Epithelial cell of proximal tubule (primary cell): ENCODE measurements at regions not wholly inside any gene's neighbourhood (a gene's known extent, or its start where the extent isn't known, plus 50 kb on each side); places are given as distances from the start of the nearest gene placed in this dataset.

Experiments
- DNase-seq: peaks from one replicate; pipeline ENCODE4 v3.0.0-alpha.2; 2011; ENCODE audit warnings: low read depth
- H3K4me3 ChIP-seq: 2 replicates; pipeline ENCODE4 v1.5.1; 2011; ENCODE audit warnings: low read depth, mild to moderate bottlenecking, low read length
- TF ChIP-seq, protein P1 (sequence below): conservative IDR thresholded peaks from 2 replicates; pipeline ENCODE4 v1.5.1; 2012; ENCODE audit warnings: low read depth, mild to moderate bottlenecking, low read length

DNA sequence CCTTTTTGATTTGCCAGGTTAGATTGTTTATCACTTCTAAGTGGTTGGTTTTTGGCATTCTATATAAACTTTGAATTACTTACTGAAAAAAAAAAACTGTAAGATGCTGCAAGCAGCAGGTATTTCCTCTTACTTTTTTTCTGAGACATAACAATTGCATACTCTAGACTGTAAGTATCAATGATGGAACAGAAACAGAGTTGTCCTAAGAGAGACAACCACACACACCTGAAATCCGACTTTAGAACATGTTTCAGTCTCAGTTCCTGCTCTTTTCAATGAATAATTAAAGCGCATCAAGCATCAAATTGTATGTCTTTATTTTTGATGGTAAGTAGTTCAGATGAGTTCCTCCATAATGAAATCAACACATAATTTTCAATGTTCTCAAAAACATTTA, 105.3 kb upstream of the KHDRBS2 start:
- no peak overlapping the region for H3K4me3 ChIP-seq
- TF ChIP-seq, protein P1, sequence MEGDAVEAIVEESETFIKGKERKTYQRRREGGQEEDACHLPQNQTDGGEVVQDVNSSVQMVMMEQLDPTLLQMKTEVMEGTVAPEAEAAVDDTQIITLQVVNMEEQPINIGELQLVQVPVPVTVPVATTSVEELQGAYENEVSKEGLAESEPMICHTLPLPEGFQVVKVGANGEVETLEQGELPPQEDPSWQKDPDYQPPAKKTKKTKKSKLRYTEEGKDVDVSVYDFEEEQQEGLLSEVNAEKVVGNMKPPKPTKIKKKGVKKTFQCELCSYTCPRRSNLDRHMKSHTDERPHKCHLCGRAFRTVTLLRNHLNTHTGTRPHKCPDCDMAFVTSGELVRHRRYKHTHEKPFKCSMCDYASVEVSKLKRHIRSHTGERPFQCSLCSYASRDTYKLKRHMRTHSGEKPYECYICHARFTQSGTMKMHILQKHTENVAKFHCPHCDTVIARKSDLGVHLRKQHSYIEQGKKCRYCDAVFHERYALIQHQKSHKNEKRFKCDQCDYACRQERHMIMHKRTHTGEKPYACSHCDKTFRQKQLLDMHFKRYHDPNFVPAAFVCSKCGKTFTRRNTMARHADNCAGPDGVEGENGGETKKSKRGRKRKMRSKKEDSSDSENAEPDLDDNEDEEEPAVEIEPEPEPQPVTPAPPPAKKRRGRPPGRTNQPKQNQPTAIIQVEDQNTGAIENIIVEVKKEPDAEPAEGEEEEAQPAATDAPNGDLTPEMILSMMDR = no peak
- DNase-seq = no peak

DNA sequence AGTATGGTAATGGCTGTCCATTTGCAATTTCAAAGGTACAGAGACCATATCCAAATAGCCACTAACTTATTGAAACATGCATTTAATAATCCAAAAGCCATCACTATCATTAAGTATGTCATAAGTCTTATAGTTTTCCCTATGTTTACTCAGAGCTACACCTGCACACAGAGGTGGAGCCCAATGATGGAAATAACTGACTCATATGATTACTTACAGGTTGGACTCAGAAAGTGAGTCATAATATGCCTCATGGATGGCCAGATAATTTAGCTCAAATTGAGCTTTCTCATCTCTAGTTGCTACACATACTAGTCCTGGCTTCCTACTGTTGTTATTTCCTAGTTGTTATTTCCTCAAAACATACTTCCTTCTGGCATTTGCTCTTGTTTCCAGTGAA, 104.4 kb upstream of the KHDRBS2 start:
- TF ChIP-seq, protein P1 = no peak
- no peak overlapping the region for H3K4me3 ChIP-seq

DNA sequence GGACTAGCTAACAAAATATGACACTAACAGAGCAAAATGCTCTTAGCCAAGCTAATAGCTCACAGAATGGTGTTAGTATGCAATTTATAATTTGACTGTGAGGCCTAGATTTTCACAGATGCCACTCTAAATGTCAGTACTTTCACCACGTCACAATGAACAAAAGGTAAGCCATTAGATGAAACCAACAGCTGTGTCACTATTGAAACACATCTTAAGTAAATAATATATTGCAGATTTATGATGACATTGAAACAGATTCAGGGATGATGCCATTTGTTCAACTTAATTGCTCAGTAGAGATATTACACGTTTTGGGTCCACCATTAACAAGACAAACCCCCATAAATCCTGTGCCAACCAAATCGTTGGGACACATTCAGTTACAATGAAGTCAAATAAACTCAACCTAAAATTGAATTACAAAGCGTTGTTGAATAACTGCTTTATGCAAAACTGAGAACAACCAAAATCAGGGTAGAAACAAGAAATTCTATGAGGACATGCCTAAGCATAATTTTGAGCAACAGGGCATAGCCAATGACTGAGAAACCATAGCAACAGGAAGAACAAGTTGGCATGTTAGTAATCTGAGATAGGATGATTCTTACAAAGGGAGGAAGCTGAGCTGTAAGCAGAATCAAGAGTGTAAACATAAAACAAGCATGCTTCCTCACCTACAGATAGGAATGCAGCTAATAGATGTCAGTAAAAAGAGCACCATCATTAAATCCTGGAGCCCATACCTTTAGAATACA, 85.6 kb upstream of the KHDRBS2 start:
- TF ChIP-seq, protein P1 = no peak
- H3K4me3 ChIP-seq = no peak overlapping the region
- DNase-seq = no peak

More for the DNA sequence above, 104.4 kb upstream of the KHDRBS2 start:
- DNase-seq = no peak

- no peak for DNase-seq
- TF ChIP-seq, protein P1 = no peak
- no peak overlapping the region for H3K4me3 ChIP-seq
These were observed 81.6 kb upstream of the KHDRBS2 start for GRCh38 chr6:62367601-62368000.

DNA sequence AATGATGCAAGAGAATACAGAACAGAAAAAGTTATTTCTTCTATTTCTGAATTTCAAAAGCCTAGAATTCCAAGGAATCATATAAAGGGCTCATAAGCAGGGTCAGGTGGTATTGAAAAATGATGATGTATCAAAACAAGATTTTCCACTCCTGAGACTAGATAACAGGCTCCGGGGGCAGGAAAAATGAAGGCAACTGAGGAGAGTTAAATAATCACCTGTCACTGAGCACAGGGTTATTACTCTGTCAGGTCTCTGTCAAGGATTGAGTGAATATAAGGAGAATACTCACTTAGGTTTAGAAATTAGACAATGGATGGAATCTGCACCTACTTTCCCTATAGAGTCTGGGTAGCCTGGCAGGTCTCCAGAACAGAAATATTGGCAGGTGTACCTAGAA, 76.1 kb upstream of the KHDRBS2 start:
- DNase-seq = no peak
- TF ChIP-seq, protein P1 = no peak

DNA sequence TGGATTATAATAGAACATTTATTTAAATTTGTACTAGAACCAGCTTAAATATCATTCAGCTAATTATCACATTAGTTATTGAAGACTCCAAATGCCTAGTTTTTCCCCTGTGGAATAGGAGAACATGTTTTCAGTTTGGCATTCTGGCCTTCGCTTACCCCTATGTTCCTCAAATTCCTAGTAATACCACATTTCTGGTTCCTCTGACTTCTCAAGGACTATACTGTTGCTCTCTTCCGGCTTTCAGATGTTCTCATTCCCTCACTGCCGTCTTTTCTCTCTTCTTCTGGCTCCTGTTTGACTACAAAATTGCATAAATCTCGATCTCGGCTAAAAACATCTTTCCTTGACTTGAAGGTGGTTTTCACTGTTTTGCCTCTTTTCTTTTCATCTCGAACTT, 71.8 kb upstream of the KHDRBS2 start:
- H3K4me3 ChIP-seq = no peak overlapping the region
- TF ChIP-seq, protein P1 = no peak

More for the DNA sequence above, 76.1 kb upstream of the KHDRBS2 start:
- H3K4me3 ChIP-seq = no peak overlapping the region

DNA sequence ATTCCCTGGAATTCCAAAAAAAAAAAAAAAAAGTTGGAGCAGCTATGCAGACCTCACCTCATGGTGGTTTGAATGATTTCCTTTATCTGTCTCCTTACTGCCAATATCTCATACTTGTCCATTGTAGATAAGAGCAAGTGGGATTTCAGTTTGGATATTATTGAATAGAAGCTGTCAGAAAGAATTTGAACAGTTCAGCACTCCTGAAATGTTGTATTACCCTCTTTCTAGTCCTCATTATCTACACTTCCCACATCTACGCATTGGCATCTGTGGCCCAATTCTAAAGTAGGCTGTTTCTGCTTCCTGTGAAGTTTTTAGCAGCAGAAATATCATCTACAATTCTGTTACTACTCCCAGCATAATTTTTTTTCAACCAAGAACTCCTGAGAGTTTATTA, 68.2 kb upstream of the KHDRBS2 start:
- TF ChIP-seq, protein P1 = no peak

More for the DNA sequence above, 71.8 kb upstream of the KHDRBS2 start:
- DNase-seq = no peak

More for the DNA sequence above, 68.2 kb upstream of the KHDRBS2 start:
- no peak overlapping the region for H3K4me3 ChIP-seq
- no peak for DNase-seq
